ENCODE measurements at regions not wholly inside any gene's neighbourhood (a gene's known extent, or its start where the extent isn't known, plus 50 kb on each side); places are given as distances from the start of the nearest gene placed in this dataset.

GRCh38 chr15:56307180-56307579 is 58.0 kb upstream of the TEX9 start:
- TF ChIP-seq CTCF (IDR thresholded peaks at IDR 0.05; ENCODE audit: extremely low read depth, insufficient read depth, missing control alignments): no peak
- in situ Hi-C loops (cut with MboI; ENCODE audit: low pct_unique_long_range_greater_than_20kb, low sequenced_read_pairs, unreplicated experiment): no loop called here
- no peak for DNase-seq (ENCODE audit: low spot score)

- in situ Hi-C loops (cut with MboI; ENCODE audit: low pct_unique_long_range_greater_than_20kb, low sequenced_read_pairs, unreplicated experiment): no loop called here
- no peak for DNase-seq (ENCODE audit: low spot score)
- no peak for TF ChIP-seq CTCF (IDR thresholded peaks at IDR 0.05; ENCODE audit: extremely low read depth, insufficient read depth, missing control alignments)
These were observed 55.0 kb upstream of the RFX7 start for GRCh38 chr15:56298723-56299122.

GRCh38 chr15:56295433-56295832 is 51.8 kb upstream of the RFX7 start:
- no peak for DNase-seq (ENCODE audit: low spot score)
- peak; percentile 24 for TF ChIP-seq CTCF (IDR thresholded peaks at IDR 0.05; ENCODE audit: extremely low read depth, insufficient read depth, missing control alignments)
- in situ Hi-C loops (cut with MboI; ENCODE audit: low pct_unique_long_range_greater_than_20kb, low sequenced_read_pairs, unreplicated experiment): no loop called here

GRCh38 chr15:56293495-56294292 is 50.0 kb upstream of the RFX7 start:
- no peak for DNase-seq (ENCODE audit: low spot score)
- in situ Hi-C loops (cut with MboI; ENCODE audit: low pct_unique_long_range_greater_than_20kb, low sequenced_read_pairs, unreplicated experiment): no loop called here
- no peak for TF ChIP-seq CTCF (IDR thresholded peaks at IDR 0.05; ENCODE audit: extremely low read depth, insufficient read depth, missing control alignments)
